Inferior parietal cortex (tissue), 1 donor: ENCODE measurements at regions not wholly inside any gene's neighbourhood (a gene's known extent, or its start where the extent isn't known, plus 50 kb on each side); places are given as distances from the start of the nearest gene placed in this dataset.
"Not testable (repeated sequence)": the region's sequence is repeated elsewhere in the genome, so short reads cannot be mapped to it uniquely, and the experiment has no call there.

Source experiments
- DNase-seq: peaks from one replicate; pipeline ENCODE4 v3.0.0-alpha.2; 2016; ENCODE audit errors: extremely low spot score

DNA sequence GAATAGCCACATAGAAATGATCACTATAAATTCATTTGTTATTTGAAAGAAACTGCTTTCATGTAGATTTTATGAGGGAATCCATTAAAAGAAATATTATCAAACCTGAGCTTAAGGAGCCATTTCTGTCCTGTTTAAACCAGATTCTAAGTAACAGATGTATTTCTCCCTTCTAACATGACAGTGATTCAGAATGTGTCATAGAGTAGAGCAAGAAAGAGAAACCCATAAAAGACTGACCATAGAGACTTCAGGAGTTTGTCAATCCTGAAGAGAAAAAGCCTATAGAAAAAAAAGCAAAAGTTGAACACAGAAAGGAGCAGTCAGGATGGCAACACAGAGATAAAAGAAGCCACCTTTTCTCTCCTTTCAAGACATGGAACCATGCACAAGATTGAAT, 390.6 kb downstream of the PRIM2 start:
- not testable (repeated sequence) for DNase-seq

- not testable (repeated sequence) for DNase-seq
Observed at GRCh38 chr6:57722546-57722945, 405.1 kb downstream of the PRIM2 start.

- not testable (repeated sequence) for DNase-seq
Observed at GRCh38 chr6:57723815-57724401, 406.5 kb downstream of the PRIM2 start.

DNA sequence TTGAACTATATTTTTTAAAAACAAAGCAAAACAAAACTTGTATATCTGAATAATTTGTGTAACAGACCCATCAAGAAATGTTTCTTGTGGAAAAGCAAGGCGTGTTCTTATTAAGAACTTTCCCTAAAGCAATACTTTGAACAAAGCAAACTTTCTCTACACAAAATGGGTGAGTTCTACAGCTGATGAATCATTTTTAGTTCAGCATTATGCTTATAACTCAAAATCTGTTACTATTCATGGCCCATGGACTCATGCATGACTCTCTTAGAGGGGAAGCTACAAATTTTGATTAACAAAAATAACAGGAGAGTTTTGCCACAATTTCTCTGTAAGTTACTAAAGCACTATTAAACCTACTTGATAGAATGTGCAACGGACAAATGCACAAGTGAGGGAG, 412.0 kb downstream of the PRIM2 start:
- not testable (repeated sequence) for DNase-seq

GRCh38 chr6:57730726-57731125, 413.3 kb downstream of the PRIM2 start:
- peak; percentile 4 for DNase-seq

DNA sequence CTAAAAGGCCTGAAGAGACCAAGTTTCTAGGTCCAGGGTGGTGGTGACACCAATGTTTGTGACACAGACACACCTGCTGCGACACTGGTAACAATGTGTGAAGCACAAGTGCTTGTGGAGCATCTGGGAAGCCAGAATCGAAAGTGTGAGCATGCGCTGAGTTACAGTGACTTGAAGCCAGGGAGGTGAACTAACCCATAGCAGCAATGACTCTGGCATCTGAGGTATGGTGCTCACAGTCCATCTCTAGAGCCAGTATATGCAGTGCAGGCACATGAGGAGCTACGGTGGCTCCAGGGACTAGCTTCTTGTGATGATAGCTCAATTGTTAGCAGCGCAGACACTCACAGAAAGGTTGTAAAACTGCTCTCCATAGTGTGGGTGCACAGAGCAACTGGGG, 430.3 kb downstream of the PRIM2 start:
- DNase-seq = not testable (repeated sequence)

DNA sequence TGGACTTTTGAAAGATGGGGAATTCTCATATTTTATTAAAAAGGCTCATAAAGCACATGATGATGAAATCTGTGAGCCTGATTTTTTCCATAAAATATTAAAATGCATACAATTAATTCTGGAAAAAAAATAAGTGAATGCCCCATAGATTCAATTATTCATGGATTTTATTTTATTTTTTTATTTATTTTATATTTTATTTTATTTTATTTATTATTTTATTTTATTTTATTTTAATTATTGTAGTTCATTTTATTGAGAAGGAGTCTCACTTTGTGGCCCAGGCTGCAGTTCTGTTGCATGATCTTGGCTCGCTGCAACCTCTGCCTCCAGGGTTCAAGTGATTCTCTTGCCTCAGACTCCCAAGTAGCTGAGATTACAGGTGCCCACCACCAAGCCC, 442.4 kb downstream of the PRIM2 start:
- not testable (repeated sequence) for DNase-seq

DNA sequence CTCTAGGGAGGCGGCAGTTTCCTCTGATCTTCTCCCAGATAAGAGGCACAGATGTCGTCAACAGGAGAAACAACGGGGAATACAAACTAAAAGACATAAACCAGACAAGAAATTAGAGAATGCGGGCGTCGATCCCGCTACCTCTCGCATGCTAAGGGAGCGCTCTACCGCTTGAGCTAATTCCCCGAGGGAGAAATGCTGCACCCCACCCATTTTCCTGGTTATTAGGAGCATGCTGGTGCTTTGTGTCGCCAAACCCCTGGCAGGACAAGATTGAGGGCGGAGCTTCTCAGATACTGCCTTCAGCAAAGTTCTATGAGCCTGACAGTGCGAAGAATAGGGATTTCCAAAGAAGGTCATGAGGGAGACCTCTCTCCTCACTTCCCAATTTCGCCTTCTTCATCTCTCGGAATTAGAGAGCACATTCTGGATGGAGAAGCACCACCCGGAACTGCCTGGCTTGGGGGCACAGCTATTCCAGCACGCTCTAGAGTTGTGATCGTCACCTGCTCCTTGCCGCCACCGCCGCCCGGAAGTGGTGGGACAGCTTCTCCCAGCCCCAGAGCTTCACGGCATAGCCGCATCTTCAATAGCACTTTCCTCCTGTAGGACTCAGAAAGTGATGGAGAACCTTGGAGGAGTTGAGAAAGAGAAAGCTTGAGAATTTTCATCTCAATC, 475.4 kb downstream of the PRIM2 start:
- not testable (repeated sequence) for DNase-seq

GRCh38 chr6:57793398-57793762, 475.9 kb downstream of the PRIM2 start:
- not testable (repeated sequence) for DNase-seq

DNA sequence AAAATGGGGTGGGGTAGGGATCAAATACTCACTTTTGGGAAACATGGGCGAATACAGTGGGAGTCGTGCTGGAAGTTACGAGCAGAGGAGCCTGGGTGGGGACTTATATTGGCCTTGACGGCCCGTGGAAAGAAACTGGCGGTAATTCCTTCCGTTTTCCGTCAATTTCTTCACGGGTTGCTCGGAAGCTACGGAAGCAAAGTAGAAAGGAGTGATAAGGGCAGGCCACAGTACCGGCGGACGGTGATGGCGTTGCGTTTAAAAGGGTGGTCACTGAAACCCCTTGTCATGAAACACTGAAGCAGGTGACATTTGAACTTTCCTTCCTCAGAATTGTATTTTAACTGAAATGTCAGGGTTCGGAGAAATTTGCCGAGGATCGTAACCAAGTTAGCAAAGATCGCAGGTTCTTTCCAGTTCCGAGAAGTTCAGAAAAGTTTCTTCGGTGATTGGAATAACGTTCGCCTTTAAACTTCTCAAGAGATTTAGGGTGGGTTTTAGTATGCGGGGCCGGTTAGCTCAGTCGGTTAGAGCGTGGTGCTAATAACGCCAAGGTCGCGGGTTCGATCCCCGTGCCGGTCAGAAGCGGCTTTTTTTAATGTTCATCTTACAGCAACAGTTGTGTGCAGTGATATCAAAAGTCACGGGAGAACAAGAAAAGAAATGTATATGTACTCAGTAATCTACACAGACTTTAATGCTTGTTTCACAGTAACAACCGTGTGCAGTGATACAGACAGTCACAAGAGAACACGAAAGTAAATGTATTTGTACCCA, 482.5 kb downstream of the PRIM2 start:
- DNase-seq = not testable (repeated sequence)

- DNase-seq = not testable (repeated sequence)
Observed at GRCh38 chr6:57808581-57808980, 491.2 kb downstream of the PRIM2 start.

GRCh38 chr6:57809454-57809853, 492.0 kb downstream of the PRIM2 start:
- not testable (repeated sequence) for DNase-seq

- not testable (repeated sequence) for DNase-seq
Observed at GRCh38 chr6:57813271-57814075, 496.0 kb downstream of the PRIM2 start.

DNA sequence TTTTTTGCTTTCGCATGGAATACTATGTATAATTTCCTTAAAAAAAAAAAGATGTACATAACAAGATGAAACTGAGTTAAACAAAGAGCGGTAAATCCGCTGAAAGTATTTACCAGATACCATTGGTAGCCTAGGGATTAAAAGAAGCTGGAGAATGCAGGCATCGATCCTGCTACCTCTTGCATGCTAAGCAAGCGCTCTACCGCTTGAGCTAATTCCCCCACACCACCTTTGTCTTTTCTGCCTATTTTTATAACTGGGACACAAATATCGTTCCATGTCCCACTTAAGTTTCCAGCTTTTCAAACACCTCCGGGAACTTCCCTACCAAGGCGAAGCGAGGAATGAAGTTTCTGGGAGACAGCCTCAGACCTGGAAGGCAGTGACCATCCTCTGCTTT, 498.4 kb downstream of the PRIM2 start:
- DNase-seq = not testable (repeated sequence)

DNA sequence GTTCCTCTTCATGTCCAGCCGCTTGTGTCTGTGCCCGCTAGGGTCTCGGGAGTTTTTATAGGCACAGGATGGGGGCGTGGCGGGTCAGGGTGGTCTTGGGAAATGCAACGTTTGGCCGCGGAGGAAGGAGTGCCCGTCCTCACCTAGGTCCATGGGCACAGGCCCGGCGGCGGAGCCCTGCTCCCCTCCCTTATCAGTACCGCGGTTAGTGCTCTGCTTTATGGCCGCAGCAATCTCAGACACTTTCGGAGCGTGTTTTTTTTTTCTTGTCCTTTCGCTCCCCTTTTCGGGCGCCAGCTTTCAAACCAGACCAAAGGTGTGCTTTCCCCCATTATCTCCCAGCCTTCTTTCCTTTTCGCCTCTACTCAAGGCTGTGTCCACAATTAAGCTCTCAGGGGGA, 503.9 kb downstream of the PRIM2 start:
- not testable (repeated sequence) for DNase-seq

DNA sequence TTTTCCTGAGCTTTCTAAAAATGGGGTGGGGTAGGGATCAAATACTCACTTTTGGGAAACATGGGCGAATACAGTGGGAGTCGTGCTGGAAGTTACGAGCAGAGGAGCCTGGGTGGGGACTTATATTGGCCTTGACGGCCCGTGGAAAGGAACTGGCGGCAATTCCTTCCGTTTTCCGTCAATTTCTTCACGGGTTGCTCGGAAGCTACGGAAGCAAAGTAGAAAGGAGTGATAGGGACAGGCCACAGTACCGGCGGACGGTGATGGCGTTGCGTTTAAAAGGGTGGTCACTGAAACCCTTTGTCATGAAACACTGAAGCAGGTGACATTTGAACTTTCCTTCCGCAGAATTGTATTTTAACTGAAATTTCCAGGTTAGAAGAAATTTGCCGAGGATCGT, 505.0 kb downstream of the PRIM2 start:
- not testable (repeated sequence) for DNase-seq

GRCh38 chr6:57822896-57823358, 505.5 kb downstream of the PRIM2 start:
- DNase-seq = no peak

GRCh38 chr6:57837622-57838209, 520.3 kb downstream of the PRIM2 start:
- not testable (repeated sequence) for DNase-seq

DNA sequence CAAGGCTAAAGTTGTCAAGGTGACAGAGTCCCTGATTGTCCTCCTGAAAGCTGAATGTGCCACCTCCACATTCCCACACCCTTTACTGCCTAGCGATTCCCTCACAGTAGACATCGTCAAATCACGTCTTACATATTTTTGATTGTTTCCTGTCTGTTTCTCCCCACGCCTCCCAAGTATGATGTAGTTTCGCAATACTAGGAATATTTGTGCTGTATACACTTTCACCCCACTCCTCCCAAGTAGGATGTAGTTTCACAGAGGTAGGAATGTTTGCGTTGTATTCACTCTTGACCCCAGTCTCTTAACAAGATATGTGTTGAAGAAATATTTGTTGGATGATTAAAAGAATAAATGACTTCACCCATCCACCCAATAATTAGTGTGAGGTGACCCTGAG, 524.1 kb downstream of the PRIM2 start:
- DNase-seq = not testable (repeated sequence)

- not testable (repeated sequence) for DNase-seq
Observed at GRCh38 chr6:57853745-57854407, 536.4 kb downstream of the PRIM2 start.
